ENCODE measurements at regions not wholly inside any gene's neighbourhood (a gene's known extent, or its start where the extent isn't known, plus 50 kb on each side); places are given as distances from the start of the nearest gene placed in this dataset.

GRCh38 chr2:8119782-8120505, 561.9 kb upstream of the ID2 start:
- no peak for TF ChIP-seq EZH2phosphoT487 (IDR thresholded peaks at IDR 0.05; ENCODE audit: borderline replicate concordance)
- TF ChIP-seq CTCF (conservative IDR thresholded peaks at IDR 0.05; ENCODE audit: low read length) = no peak
- Histone ChIP-seq H3K4me2 (ENCODE audit: low read depth, low read length, poor library complexity, severe bottlenecking) (no peak overlapping the region), H3K79me2 (ENCODE audit: insufficient read depth, low read length) (no peaks in the 10 kb centered on the region), H3K4me3 (ENCODE audit: low read length, poor library complexity, severe bottlenecking) (no peak overlapping the region), H3K4me1 (ENCODE audit: insufficient read depth, low read length, poor library complexity, severe bottlenecking) (no peaks in the 10 kb centered on the region), H3K27me3 (ENCODE audit: insufficient read depth, low read length, poor library complexity, severe bottlenecking) (no peaks in the 10 kb centered on the region), H3K36me3 (ENCODE audit: insufficient read depth, low read length) (no peaks in the 10 kb centered on the region), H3F3A (ENCODE audit: low read depth) (no peaks in the 10 kb centered on the region), H4K20me1 (ENCODE audit: insufficient read depth, low read length, poor library complexity, severe bottlenecking) (no peaks in the 10 kb centered on the region), H3K9me3 (ENCODE audit: insufficient read depth, low read depth, low read length) (no peaks in the 10 kb centered on the region), H2AFZ (ENCODE audit: low read length) (peak overlapping the region; percentile 46; the same call in 1 of the 2 replicates), H3K9me2 (replicated peaks; ENCODE audit: low read depth, low read length) (no peaks in the 10 kb centered on the region), H3K9ac (ENCODE audit: low read depth, low read length, poor library complexity, severe bottlenecking) (no peak overlapping the region)

- no peaks in the 10 kb centered on the region for H3K27me3 ChIP-seq (ENCODE audit: insufficient read depth, low read length, poor library complexity, severe bottlenecking)
- H3K36me3 ChIP-seq (ENCODE audit: insufficient read depth, low read length) = no peaks in the 10 kb centered on the region
- H3K4me2 ChIP-seq (ENCODE audit: low read depth, low read length, poor library complexity, severe bottlenecking) = no peak overlapping the region
- H3K9ac ChIP-seq (ENCODE audit: low read depth, low read length, poor library complexity, severe bottlenecking) = no peak overlapping the region
- H2AFZ ChIP-seq (ENCODE audit: low read length) = peak overlapping the region; percentile 46; the same call in 1 of the 2 replicates
- H3K9me3 ChIP-seq (ENCODE audit: insufficient read depth, low read depth, low read length) = no peaks in the 10 kb centered on the region
- H3K4me1 ChIP-seq (ENCODE audit: insufficient read depth, low read length, poor library complexity, severe bottlenecking) = no peaks in the 10 kb centered on the region
- no peak overlapping the region for H3K4me3 ChIP-seq (ENCODE audit: low read length, poor library complexity, severe bottlenecking)
- H4K20me1 ChIP-seq (ENCODE audit: insufficient read depth, low read length, poor library complexity, severe bottlenecking) = no peaks in the 10 kb centered on the region
- H3K9me2 ChIP-seq (replicated peaks; ENCODE audit: low read depth, low read length) = no peaks in the 10 kb centered on the region
- no peaks in the 10 kb centered on the region for H3F3A ChIP-seq (ENCODE audit: low read depth)
- TF ChIP-seq CTCF (conservative IDR thresholded peaks at IDR 0.05; ENCODE audit: low read length) = no peak
- TF ChIP-seq EZH2phosphoT487 (IDR thresholded peaks at IDR 0.05; ENCODE audit: borderline replicate concordance) = no peak
- no peaks in the 10 kb centered on the region for H3K79me2 ChIP-seq (ENCODE audit: insufficient read depth, low read length)
Measured at GRCh38 chr2:8120506-8120860, 561.4 kb upstream of the ID2 start.

- Histone ChIP-seq H3K4me2 (ENCODE audit: low read depth, low read length, poor library complexity, severe bottlenecking) (no peak overlapping the region), H3K79me2 (ENCODE audit: insufficient read depth, low read length) (no peaks in the 10 kb centered on the region), H3K9me3 (ENCODE audit: insufficient read depth, low read depth, low read length) (no peaks in the 10 kb centered on the region), H3K27me3 (ENCODE audit: insufficient read depth, low read length, poor library complexity, severe bottlenecking) (no peaks in the 10 kb centered on the region), H3K9ac (ENCODE audit: low read depth, low read length, poor library complexity, severe bottlenecking) (no peak overlapping the region), H3K36me3 (ENCODE audit: insufficient read depth, low read length) (no peaks in the 10 kb centered on the region), H3K9me2 (replicated peaks; ENCODE audit: low read depth, low read length) (no peaks in the 10 kb centered on the region), H3K4me1 (ENCODE audit: insufficient read depth, low read length, poor library complexity, severe bottlenecking) (no peaks in the 10 kb centered on the region), H4K20me1 (ENCODE audit: insufficient read depth, low read length, poor library complexity, severe bottlenecking) (no peaks in the 10 kb centered on the region), H3F3A (ENCODE audit: low read depth) (no peaks in the 10 kb centered on the region), H3K4me3 (ENCODE audit: low read length, poor library complexity, severe bottlenecking) (no peak overlapping the region), H2AFZ (ENCODE audit: low read length) (no peak overlapping the region)
- TF ChIP-seq CTCF (conservative IDR thresholded peaks at IDR 0.05; ENCODE audit: low read length) = no peak
- TF ChIP-seq EZH2phosphoT487 (IDR thresholded peaks at IDR 0.05; ENCODE audit: borderline replicate concordance) = no peak
Measured at GRCh38 chr2:8121022-8121825, 560.6 kb upstream of the ID2 start.

Data from Loucy (cell line).